ENCODE measurements at regions not wholly inside any gene's neighbourhood (a gene's known extent, or its start where the extent isn't known, plus 50 kb on each side); places are given as distances from the start of the nearest gene placed in this dataset.

- TF ChIP-seq CTCF (IDR thresholded peaks at IDR 0.05), result no peak
- H3K4me1 ChIP-seq, result no peaks in the 10 kb centered on the region
- no peak for DNase-seq (ENCODE audit: low spot score in 2 of 2)
- no peak overlapping the region for H3K4me3 ChIP-seq
- H3K9me3 ChIP-seq, result no peaks in the 10 kb centered on the region
- no peaks in the 10 kb centered on the region for H3K27me3 ChIP-seq
- intact Hi-C loops (cut with DNase I), result no loop called here
- H3K36me3 ChIP-seq, result no peaks in the 10 kb centered on the region
- no peak overlapping the region for H3K27ac ChIP-seq
These were observed 676.8 kb downstream of the DNAJB9 start for GRCh38 chr7:109246330-109247077.

- no peak for DNase-seq (ENCODE audit: low spot score in 2 of 2)
- intact Hi-C loops (cut with DNase I), result no loop called here
- Histone ChIP-seq H3K9me3 (no peaks in the 10 kb centered on the region), H3K4me3 (no peak overlapping the region), H3K4me1 (no peaks in the 10 kb centered on the region), H3K36me3 (no peaks in the 10 kb centered on the region), H3K27ac (no peak overlapping the region), H3K27me3 (no peaks in the 10 kb centered on the region)
- no peak for TF ChIP-seq CTCF (IDR thresholded peaks at IDR 0.05)
These were observed 687.3 kb downstream of the DNAJB9 start for GRCh38 chr7:109256762-109257560.

- intact Hi-C loops (cut with DNase I), result no loop called here
- no peak for DNase-seq (ENCODE audit: low spot score in 2 of 2)
- Histone ChIP-seq H3K36me3 (no peaks in the 10 kb centered on the region), H3K27ac (no peak overlapping the region), H3K27me3 (no peaks in the 10 kb centered on the region), H3K9me3 (no peaks in the 10 kb centered on the region), H3K4me3 (no peak overlapping the region), H3K4me1 (no peaks in the 10 kb centered on the region)
- TF ChIP-seq CTCF (IDR thresholded peaks at IDR 0.05), result no peak
These were observed 689.5 kb downstream of the DNAJB9 start for GRCh38 chr7:109259151-109259550.

GRCh38 chr7:109261781-109262180 lies 692.1 kb downstream of the DNAJB9 start:
- Histone ChIP-seq H3K27ac (no peak overlapping the region), H3K36me3 (no peaks in the 10 kb centered on the region), H3K4me1 (no peaks in the 10 kb centered on the region), H3K4me3 (no peak overlapping the region), H3K27me3 (no peaks in the 10 kb centered on the region), H3K9me3 (no peaks in the 10 kb centered on the region)
- intact Hi-C loops (cut with DNase I), result no loop called here
- DNase-seq (ENCODE audit: low spot score in 2 of 2), result no peak
- no peak for TF ChIP-seq CTCF (IDR thresholded peaks at IDR 0.05)

- Histone ChIP-seq H3K27me3 (no peaks in the 10 kb centered on the region), H3K27ac (no peak overlapping the region), H3K4me1 (no peaks in the 10 kb centered on the region), H3K9me3 (no peaks in the 10 kb centered on the region), H3K36me3 (no peaks in the 10 kb centered on the region), H3K4me3 (no peak overlapping the region)
- DNase-seq (ENCODE audit: low spot score in 2 of 2), result no peak
- TF ChIP-seq CTCF (IDR thresholded peaks at IDR 0.05), result no peak
- intact Hi-C loops (cut with DNase I), result no loop called here
These were observed 696.9 kb downstream of the DNAJB9 start for GRCh38 chr7:109266610-109267009.

All from ascending aorta (tissue), 2 donors.